OCI-LY3 (cell line): ENCODE measurements at regions not wholly inside any gene's neighbourhood (a gene's known extent, or its start where the extent isn't known, plus 50 kb on each side); places are given as distances from the start of the nearest gene placed in this dataset.

Experiments
- CTCF ChIP-seq: fragments of 200-600, 300-600 bp; sonication (generic); IDR thresholded peaks from 2 replicates; pipeline ENCODE4 v1.5.1; 2014; ENCODE audit warnings: antibody characterized with exemption, low read length, low read depth
- EZH2phosphoT487 ChIP-seq: fragments of 200-600 bp; shearing (Covaris generic); IDR thresholded peaks from 2 replicates; pipeline ENCODE4 v1.6.1; 2018; ENCODE audit warnings: antibody characterized with exemption, mixed run types, low read depth

- TF ChIP-seq CTCF (no peak), EZH2phosphoT487 (no peak)
These were observed 1082.1 kb downstream of the AACS start for GRCh38 chr12:126147321-126147720.
